ENCODE measurements at regions not wholly inside any gene's neighbourhood (a gene's known extent, or its start where the extent isn't known, plus 50 kb on each side); places are given as distances from the start of the nearest gene placed in this dataset.

DNA sequence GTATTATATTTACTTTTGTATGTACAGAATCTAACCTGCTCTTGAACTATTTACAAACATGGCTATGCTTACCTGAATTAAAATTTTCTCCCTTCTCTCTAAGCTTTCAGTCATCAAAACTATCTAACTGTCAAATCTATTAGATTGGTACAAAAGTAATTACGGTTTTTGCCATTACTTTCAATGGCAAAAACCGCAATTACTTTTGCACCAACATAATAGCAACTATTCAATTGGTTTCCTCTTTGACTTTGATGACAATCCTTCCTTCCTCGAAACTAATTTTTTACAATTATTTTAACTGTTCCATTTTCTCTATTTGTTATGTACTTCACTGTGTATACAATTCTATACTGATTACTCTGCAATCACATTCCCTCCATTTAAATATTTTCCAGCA lies 1019.4 kb upstream of the CDH2 start:
- H3K4me1 ChIP-seq = no peaks in the 10 kb centered on the region
- TF ChIP-seq, protein P1, sequence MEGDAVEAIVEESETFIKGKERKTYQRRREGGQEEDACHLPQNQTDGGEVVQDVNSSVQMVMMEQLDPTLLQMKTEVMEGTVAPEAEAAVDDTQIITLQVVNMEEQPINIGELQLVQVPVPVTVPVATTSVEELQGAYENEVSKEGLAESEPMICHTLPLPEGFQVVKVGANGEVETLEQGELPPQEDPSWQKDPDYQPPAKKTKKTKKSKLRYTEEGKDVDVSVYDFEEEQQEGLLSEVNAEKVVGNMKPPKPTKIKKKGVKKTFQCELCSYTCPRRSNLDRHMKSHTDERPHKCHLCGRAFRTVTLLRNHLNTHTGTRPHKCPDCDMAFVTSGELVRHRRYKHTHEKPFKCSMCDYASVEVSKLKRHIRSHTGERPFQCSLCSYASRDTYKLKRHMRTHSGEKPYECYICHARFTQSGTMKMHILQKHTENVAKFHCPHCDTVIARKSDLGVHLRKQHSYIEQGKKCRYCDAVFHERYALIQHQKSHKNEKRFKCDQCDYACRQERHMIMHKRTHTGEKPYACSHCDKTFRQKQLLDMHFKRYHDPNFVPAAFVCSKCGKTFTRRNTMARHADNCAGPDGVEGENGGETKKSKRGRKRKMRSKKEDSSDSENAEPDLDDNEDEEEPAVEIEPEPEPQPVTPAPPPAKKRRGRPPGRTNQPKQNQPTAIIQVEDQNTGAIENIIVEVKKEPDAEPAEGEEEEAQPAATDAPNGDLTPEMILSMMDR (IDR thresholded peaks at IDR 0.05) = no peak
- H3K27me3 ChIP-seq = no peaks in the 10 kb centered on the region
- DNase-seq = no peak
- intact Hi-C loops (cut with DNase I; ENCODE audit: low total_unique reads) = loop anchor here (2.0 kb wide), 1 partner anchor 76 kb away; no protein-coding TSS in a partner anchor
- H3K36me3 ChIP-seq = no peaks in the 10 kb centered on the region
- no peaks in the 10 kb centered on the region for H3K9me3 ChIP-seq
- no peak overlapping the region for H3K27ac ChIP-seq
- H3K4me3 ChIP-seq = no peak overlapping the region

DNA sequence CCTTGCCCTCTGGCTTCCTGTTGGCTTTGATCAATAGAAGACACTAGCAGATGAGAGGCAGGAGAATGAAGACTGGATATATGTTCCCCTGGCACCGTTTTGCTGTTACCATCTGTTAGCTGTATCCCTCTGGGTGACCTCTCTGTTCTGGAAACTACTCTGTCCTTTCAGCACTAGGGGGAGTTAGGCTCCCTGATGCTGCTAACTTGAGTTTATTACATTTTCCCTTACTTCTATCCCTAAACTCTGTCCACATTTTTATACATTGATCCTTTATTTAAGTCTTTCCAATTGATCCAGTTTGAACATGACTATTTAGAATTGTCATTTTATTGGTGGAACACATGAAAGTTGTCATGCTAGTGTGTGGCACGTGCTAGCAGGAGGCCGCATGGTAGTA lies 1014.3 kb upstream of the CDH2 start:
- H3K9me3 ChIP-seq = no peaks in the 10 kb centered on the region
- intact Hi-C loops (cut with DNase I; ENCODE audit: low total_unique reads) = no loop called here
- no peak overlapping the region for H3K4me3 ChIP-seq
- H3K27ac ChIP-seq = no peak overlapping the region
- H3K4me1 ChIP-seq = no peaks in the 10 kb centered on the region
- H3K27me3 ChIP-seq = no peaks in the 10 kb centered on the region
- DNase-seq = no peak
- TF ChIP-seq, protein P1 (IDR thresholded peaks at IDR 0.05) = no peak
- no peaks in the 10 kb centered on the region for H3K36me3 ChIP-seq

DNA sequence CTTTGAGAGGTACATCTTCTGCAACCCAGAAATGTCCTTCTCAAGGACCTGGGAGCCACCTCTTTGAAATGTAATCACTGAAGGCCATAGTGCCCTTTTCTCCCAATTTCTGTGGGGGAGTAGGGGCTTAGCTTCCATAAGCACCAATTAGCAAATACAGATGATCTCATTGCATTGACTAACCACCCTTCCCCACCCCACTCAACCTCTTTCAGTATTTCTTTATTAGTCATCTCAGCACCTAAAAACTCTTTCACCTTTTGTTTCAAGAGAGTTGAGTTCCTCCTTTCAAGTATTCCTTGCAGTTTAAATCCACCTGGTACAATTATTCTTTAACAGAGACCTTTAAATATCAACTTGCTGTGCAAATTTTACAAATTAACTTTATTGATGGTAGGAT lies 1011.8 kb upstream of the CDH2 start:
- no peaks in the 10 kb centered on the region for H3K27me3 ChIP-seq
- TF ChIP-seq, protein P1 (IDR thresholded peaks at IDR 0.05) = no peak
- no peaks in the 10 kb centered on the region for H3K36me3 ChIP-seq
- H3K4me1 ChIP-seq = no peaks in the 10 kb centered on the region
- no peak overlapping the region for H3K4me3 ChIP-seq
- intact Hi-C loops (cut with DNase I; ENCODE audit: low total_unique reads) = no loop called here
- no peak overlapping the region for H3K27ac ChIP-seq
- H3K9me3 ChIP-seq = no peaks in the 10 kb centered on the region
- DNase-seq = no peak

DNA sequence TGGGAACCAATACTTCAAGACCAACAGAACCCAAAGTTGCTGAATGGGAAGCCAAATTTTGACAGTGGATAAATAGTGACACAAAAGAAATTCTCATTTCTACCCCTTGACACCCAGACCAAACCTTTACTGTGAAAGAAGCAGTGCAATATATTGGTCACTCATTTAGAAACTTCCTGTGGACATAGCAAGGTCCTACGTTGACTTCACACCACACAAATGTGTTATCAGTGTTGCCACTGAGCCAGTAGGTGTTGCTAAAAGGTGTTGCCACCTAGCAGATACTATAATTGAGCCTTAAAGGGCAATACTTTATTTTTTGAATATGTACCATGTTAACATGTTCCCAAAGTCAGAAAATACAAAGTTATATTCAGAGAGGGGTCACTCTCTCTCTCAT lies 1008.9 kb upstream of the CDH2 start:
- H3K27me3 ChIP-seq = no peaks in the 10 kb centered on the region
- no peaks in the 10 kb centered on the region for H3K9me3 ChIP-seq
- no peaks in the 10 kb centered on the region for H3K36me3 ChIP-seq
- no peak overlapping the region for H3K27ac ChIP-seq
- no peak overlapping the region for H3K4me3 ChIP-seq
- TF ChIP-seq, protein P1 (IDR thresholded peaks at IDR 0.05) = no peak
- intact Hi-C loops (cut with DNase I; ENCODE audit: low total_unique reads) = no loop called here
- no peak for DNase-seq
- peaks cover 0 to 11% (median 2%) of the 10 kb centered on the region in 4 donors for H3K4me1 ChIP-seq

DNA sequence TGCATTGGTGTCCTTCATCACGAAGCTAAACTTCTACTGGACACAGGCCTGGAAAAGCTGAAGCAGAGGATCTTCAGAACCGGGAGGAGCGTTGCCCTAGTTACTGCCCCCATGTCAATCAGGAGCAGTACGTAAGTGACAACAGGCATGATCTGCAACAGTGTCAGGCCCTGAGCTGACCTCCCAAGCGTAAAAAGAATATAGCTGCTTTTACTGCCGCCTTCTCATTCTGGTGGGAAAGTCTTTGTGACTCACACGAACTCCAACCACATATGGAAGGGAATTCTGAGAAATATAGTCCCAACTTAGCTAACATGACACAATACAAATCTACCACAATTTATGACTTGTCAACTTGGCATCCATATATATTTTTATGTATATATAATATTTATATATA lies 1007.7 kb upstream of the CDH2 start:
- Histone ChIP-seq H3K27me3 (no peaks in the 10 kb centered on the region), H3K4me3 (no peak overlapping the region), H3K27ac (no peak overlapping the region), H3K9me3 (no peaks in the 10 kb centered on the region), H3K4me1 (peaks cover 0 to 13% (median 3%) of the 10 kb centered on the region in 4 donors), H3K36me3 (no peaks in the 10 kb centered on the region)
- intact Hi-C loops (cut with DNase I; ENCODE audit: low total_unique reads) = no loop called here
- DNase-seq = no peak
- TF ChIP-seq, protein P1 (IDR thresholded peaks at IDR 0.05) = no peak

Measured in tibial artery (tissue), 4 donors.